ENCODE measurements at regions not wholly inside any gene's neighbourhood (a gene's known extent, or its start where the extent isn't known, plus 50 kb on each side); places are given as distances from the start of the nearest gene placed in this dataset.

DNA sequence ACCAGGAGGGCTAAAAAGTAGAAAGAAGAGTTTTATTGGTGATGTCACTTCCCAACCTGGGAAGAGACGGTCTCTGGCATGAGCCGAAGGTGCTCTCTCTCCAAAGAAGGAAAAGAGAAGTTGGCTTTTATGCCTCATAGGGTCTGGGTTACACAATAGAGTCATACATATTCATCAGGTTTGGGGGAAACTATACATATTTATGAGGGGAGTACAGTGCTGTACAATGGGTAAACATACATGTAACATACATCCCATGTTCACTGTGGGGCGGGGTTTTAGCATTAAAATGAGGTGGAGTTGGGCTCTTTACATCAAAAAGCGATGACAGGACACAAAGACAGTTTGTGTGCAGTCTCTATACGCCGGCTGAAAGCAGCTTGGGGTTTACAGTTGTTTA, 701.7 kb downstream of the TYW1 start:
- DNase-seq: no peak

DNA sequence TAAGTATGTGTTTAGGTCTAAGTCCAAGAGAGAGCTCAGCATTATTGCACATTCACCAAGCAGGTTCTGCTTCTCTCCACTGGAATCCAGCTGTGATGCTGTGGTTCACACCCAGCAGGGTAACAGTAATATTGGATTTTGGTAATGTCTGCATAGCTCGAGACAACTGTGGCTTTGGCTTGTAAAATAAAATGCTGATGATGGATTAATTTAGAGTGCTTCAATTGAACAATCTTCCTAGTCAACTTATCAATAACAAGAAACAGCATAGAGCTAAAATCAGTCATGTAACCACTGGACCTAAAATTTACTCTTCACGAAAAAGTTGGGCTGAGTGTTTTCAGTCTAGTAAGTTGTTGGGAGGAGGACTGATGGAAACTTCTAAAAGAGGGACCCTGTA, 709.2 kb downstream of the TYW1 start:
- no peak for DNase-seq

DNA sequence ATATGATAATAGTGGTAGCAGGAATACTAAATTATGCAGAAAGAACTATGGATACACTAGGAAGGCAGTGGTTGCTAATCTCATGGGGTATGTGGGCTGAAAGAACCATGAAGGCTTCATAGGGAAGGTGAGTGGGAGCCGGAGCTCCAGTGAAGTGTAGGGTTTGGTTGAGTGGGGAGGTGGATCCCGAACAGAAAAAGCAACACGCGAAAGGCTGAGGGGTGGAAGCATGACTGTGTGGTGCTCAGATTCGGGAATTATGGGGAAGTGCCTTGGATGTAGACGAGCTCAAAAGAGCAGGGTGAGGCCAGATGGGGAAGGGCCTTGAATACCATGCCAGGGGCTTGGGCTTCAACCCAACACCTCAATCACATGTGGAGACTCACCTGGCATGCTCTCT, 715.1 kb downstream of the TYW1 start:
- no peak for DNase-seq

DNA sequence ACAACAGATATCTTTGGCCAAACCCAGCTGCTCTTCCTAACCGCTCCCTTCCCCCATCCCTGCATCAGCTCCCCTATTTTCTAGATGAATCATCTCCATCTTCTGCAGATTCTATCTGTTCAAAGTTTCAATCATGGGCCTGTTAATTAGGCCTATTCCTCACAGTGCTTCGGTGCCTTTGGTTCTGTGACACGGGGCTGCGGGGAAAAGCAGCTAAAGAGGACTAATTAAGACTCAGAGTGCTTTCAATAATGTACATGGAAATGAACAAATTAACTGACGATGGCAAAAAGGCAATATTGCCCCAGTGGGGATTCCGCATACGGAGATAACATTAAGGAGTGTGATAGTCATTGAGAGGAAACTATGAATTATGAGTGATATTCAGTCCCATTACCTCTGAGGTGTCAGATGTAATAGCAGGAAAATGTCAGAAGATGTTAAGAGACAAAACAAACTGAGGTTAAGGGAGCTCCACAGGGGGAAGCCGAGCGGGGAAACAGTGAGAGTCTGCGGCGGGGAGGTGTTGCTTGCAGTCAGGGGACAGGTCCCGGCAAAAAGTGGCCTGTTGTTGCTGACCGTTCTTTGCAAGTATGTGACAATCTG, 716.9 kb downstream of the TYW1 start:
- no peak for DNase-seq

DNA sequence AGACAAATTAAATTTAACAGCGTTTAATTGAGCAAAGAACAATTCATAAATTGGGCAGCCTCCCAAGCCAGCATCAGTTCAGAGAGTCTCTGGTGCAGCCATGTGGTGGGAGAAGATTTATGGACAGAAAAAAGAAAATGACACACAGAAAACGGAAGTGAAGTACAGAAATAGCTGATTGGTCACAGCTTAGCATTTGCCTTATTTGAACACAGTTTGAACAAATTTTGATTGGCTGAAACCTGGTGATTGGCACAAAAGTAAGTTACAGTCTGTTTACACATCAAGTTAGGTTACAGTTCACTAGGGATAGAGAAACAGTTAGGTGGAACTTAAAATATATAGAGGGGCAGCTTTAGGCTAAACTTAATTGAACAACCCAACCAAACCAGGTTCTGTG, 720.1 kb downstream of the TYW1 start:
- DNase-seq: peak; percentile 55

DNA sequence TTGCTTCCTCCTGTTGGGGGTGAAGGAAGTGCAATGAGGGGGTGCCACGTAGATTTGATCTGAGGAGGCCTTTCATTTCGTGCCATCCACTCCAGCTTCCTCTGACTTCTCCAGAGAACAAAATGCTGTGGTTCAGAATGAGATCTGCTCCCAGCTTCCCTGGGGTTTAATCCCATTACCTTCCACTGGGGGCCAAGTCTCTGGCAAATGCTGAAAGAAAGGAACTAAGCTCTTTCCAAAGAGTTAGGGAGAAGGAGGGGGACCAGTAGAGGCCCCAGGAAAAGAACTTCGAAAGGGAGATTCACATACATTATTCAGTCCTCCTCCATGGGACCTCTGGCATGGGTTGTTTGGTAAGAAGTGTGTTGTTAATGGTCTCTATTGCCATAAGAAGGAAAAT, 727.0 kb downstream of the TYW1 start:
- DNase-seq: no peak

DNA sequence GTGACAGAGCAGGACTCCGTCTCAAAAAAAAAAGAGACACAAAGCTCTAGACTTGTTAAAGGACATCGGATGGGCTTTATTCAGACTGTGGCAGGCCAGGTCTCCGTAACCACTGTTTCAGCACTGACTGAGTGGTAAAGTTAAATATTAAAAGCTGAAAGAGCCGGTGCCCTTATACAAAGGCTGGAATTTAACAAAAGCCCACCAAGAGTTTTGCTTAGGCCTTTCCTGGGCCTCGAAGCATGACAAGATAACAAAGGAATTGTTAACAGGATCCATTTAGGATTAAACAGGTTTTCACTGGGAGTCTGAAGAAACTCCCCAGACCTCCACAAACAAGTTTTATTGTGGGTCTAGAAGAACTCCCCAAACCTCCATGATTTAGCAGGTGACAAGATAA, 727.8 kb downstream of the TYW1 start:
- DNase-seq: no peak

DNA sequence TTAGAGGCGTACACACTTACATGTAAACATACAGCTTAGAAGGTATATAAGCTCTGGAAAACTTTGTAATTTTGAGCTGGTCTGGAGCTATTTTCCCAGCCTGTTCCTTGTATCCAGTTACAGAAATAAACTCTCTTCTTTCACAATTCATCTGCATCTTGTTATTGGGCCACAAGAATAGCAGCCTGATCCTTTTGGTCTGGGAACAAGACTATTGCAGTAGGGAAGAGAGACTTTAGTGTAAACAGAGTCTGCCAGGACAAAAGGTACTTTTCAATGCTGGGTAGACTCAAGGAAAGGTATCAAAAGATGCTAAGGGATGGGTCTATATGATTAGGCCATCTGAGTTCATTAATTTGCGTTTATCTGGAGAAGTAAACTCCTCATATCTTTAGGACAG, 728.3 kb downstream of the TYW1 start:
- no peak for DNase-seq

DNA sequence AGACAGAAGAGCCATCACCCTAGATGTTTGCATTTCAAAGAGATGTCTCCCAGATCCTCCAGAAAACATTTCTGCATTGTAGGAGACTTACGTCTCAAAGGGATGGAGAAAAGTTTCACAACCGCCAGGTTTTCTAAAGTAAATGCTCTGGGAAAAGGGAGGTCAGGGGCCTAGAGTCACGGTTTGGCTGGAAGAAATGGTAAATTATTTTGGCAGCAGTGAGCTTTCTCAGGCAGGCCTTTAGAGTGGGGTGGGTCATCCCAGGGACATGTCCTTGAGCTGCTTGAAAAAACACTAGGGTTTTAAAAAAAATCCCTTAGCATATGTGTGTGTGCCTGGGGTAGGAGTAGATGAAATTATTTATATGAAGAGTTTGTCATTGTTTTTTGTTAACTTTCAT, 728.8 kb downstream of the TYW1 start:
- DNase-seq: no peak

DNA sequence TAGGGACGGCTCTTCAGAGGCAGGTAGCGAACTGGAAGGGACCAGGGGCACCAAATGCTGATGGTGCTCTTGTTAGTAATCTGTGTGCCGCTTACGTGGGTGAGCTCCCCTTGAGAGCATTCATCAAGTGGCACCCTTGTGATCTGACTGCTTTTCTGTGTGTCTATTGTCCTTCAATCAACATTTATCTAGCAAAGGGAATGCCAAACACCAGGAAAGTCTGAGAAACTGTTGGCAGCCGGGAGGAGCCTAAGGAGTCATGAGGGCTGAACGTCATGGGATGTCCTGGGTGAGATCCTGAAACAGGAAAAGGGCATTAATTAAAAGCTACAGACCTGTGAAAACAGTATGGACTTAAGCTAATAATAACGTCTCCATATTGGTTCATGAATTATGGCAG, 733.1 kb downstream of the TYW1 start:
- no peak for DNase-seq

DNA sequence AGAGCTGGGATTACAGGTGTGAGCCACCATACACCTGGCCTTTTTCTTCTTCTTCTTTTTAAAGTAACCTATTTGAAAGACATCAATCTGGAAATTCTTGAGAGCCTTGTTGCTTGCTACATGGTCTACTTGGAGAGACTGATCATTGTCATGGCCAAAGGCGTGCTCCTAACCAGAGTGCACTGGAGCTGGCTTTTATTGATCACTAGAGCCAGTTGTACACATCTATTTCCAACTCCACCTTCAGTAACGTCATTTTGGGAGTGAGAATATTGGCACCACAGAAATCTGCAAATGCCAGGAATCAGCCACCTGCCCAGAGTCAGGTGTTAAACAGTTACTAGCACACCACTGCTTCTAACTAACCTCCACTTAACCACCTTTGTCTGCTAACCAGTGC, 735.1 kb downstream of the TYW1 start:
- DNase-seq: no peak

DNA sequence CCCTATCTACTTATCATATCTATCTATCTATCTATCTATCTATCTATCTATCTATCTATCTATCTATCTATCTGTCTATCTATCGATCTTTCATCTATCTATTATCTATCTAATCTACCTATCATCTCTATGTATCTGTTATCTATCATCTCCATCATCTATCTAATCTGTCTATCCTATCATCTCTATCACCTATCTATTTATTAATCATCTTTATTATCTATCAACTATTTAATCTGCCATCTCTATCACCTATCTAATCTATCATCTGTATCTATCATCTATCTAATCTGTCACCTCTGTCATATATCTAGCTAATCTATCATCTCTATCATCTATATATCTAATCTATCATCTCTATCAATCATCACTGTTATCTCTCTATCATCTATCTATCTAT, 736.3 kb downstream of the TYW1 start:
- DNase-seq: no peak

DNA sequence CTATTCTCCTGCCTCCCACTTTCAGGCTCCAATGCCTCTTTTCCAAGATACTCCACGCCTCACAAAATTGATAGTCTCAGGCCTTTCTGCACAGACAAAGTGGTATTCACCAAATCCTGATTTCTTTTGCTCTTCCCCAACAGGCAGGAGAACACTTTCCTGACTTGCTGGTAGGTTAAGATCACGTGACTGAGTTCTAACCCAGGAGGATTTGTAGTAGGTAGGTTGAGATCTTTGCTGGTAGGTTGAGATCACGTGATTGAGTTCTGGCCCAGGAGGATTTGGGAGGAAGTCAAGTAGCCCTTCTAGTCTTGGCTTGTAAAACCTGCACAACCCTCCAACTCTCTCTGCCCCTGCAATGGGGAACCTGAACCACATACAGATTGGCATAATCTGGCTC, 741.5 kb downstream of the TYW1 start:
- DNase-seq: no peak

DNA sequence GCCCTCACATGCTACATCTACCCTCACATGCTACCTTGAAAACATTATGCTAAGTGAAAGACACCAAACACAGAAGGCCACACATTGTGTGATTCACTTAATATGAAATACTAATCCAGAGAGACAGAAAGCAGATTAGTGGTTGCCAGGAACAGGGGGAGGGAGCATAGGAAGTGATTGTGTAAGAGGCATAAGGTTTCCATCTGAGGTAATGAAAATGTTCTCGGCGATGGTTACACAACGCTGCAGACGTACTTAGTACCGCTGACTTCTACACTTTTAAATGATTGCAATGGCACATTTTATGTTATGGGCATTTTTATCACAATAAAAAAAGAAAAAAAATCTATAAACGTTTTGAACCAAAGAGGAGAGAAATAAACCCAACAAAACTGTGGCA, 742.3 kb downstream of the TYW1 start:
- peak; percentile 46 for DNase-seq

DNA sequence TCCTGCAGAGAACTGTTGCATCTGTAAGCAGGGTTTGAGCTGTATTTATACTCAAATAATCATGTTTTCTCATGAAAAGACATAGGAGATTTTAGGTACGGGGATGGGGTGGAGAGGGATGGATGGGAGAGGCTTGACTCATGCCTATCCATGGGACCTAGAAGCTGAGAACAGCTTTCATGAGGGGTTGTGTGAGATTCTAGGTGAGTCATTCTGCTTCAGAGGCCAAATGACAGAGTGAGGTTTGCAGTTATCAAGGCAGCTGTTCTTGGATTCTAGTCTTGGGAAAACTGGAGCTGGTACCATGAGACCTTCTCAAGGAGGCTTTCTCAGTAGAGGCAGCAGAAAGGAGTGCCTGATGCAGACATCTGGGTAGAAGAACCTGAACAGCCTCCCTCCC, 746.9 kb downstream of the TYW1 start:
- DNase-seq: no peak

DNA sequence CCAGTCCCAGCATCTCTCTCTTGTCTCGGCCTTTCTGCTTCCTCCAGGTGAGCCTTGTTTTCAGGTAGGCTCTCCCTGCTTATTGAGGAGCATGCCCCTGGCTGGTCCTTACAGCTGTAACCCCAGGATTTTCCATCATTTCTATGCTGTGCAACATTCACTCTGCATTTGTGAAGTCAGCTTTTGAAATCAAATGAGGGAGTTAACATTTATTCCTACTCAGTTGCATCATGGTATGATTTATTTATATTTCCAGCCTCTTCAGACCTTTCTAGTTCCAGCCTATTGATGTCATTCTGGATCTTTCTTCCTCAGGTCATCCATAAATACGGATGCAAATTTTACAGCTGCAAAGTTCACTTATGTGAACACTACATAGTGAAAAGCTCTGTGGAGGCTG, 755.6 kb downstream of the TYW1 start:
- DNase-seq: no peak

DNA sequence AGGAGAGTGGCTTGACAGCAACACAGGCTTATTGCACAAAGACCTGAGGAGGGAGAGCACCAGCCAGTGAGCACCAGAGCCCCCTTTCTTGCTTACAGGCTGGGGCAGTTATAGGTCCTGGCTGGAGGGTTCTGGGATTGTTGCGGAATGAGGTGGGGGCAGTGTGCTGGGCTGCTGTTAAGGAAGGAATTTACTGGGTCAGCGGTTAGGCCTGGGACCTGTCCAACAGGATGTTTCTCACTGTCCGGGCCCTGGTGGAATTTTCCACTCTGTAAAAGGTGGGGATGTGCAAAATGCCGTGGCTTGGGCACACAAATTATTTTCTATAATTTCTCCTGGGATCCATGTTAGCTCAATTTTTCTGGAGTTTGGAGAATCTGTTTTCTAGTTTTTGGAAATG, 757.3 kb downstream of the TYW1 start:
- DNase-seq: no peak

DNA sequence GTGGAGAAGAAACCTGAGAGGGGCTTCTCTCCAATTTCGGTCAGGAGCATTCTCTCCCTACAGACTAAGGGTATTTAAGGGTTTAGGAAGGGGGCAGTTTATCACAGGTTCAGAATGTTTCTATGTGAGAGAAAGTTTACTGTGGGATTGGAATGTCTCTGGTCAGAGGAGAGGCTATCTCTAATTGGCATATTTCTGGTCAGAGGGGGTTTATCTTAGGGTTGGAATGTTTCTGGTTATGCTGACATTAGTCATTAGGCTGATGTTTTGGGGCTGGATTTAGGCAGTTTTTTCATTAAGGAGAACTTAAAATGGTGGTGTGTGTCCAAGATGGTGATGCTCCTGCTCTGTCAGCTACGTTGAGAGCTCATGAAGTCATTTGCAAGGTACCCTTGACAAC, 758.0 kb downstream of the TYW1 start:
- DNase-seq: no peak

DNA sequence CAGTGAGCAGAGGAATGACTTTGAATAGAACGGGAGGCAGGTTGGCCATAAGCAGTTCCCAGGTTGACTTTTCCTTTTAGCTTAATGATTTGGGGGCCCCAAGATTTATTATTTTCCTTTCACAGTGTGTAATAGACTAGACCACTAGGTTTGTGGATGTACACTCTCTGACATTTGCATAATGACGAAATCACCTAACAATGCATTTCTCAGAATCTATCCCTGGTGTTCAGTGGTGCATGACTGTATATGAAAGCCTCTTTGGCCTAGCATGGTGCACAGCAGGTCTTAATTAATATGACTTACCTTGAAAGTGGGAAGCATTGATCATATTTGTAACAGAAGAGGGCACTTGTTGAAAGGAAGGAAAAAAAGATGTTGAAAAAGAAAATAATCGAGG, 761.9 kb downstream of the TYW1 start:
- peak; percentile 17 for DNase-seq

DNA sequence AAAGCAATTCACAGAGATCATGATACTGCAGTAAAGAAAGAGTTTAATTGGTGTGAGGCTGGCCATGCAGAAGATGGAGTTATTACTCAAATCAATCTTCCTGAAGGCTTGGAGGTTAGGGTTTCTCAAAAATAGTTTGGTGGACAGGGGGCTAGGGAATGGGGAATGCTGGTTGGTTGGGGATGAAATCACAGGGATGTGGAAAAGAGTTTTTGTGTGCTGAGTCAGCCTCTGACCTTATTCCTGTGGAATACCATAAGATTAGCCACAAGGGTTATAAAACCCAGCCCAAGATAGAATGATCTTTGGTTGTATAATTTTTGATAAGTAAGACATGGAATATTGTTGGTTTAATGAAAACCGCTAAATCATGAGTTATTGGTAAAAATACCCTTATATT, 764.3 kb downstream of the TYW1 start:
- no peak for DNase-seq

DNA sequence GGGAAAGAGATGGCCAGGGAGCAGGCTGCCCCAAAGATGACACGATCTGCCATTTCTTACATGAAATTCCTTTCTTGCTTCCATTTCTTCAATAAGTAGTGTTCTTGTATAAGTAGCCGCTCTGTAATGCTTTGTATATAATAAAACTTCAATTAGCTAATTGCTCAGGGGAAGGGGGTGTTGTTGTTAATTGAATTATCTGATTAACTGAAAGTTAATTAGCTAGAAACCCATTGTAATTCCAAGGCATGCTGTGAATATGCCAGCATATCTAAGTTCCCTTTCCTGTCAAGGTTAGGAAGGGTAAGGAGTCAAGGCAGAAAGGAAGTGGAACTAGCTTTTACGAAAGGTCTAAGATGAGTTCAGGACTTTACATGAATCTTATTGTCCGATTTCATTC, 765.9 kb downstream of the TYW1 start:
- DNase-seq: no peak

DNA sequence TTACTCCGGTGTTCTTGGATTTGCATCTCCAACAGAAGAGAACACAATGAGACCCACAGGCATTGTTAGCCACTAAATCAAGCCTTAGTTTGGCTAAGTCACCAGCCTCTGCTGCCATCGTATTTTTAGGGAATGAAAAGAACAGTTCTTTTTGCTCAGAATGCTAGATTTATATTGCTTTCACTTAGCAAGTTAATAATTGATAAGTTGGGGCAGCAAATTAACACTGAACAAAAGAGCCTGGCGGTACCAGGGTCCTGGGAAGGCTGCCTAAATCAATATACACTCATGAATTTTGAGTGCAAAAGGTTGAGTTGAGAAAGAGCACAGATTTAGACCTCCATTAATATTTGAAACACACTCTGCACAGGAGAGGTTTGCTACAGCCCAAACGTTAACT, 767.7 kb downstream of the TYW1 start:
- DNase-seq: no peak

DNA sequence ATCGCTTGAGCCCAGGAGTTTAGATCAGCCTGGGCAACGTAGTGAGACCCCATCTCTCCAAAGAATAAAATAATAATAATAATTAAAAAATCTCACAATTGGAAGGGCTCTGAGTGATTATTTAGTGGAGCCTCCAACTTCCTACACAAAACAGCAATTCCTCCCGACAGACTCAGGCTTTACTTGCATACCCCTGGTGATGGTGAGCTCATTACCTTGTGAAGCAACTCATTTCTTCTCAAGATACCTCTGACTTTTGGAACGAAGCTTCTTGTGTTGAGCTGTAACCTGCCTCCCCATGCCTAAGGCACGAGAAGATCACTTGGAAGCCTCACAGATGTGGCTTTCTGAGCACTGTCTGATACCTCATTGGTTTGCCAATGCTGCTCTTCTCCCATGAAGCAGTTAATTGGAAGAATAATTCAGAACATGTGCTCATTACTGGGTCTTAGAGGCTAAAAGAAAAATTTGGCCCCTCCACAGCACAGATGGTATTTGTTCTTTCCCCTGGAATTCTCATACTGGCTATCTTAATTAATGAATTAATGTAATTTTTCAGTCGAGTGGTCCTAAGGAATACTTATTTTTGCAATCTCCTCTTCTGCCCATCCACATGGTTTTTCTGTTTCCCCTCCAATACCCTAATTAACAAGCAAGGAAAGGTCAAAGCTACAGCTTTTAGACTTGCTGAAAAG, 769.0 kb downstream of the TYW1 start:
- no peak for DNase-seq

DNA sequence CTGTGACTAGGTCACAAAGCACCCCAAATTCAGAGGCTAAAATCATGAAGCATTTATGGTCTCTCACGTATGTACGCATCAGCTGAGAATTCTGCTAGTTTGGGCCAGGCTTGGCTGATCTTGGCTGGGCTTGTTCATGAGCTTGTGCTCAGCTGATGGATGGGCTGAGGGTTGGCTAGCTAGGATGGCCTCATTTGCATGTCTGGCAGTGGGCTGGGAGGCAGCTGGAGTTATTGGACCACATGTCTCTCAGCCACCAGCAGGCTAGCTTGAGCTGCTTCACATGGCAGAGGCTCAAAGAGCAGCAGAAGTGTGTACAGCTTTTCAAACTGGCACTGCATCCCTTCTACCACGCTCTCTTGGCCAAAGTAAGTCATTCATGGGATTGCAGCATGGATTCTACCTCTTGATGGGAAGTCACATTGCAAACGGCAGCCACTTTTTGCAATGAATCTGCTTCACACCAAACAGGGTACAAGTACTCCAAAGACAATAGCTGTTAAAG, 770.3 kb downstream of the TYW1 start:
- DNase-seq: no peak
